Cardiac fibroblast (primary cell): ENCODE measurements at regions not wholly inside any gene's neighbourhood (a gene's known extent, or its start where the extent isn't known, plus 50 kb on each side); places are given as distances from the start of the nearest gene placed in this dataset.

Experiments
- DNase-seq, 2 donors: peaks; one replicate each; pipeline versions ENCODE4 v3.0.0 to v3.0.0-alpha.2; 2010; ENCODE audit warnings: low read depth in 2 of 2
- H3K4me3 ChIP-seq, 2 donors: replicated peaks in 1 of 2; 1 replicate in 1 of 2; 2 replicates in 1 of 2; pipeline ENCODE4 v1.5.1; 2011; ENCODE audit warnings: low read depth in 2 of 2, low read length in 2 of 2, mild to moderate bottlenecking in 2 of 2, moderate library complexity in 1 of 2
- CTCF ChIP-seq: IDR thresholded peaks from one replicate; pipeline ENCODE4 v1.5.1; 2011; ENCODE audit warnings: low read depth, mild to moderate bottlenecking, low read length, inconsistent platforms

GRCh38 chr1:189983166-189983890 lies 494.3 kb downstream of the BRINP3 start:
- no peak for TF ChIP-seq CTCF
- no peak for DNase-seq
- H3K4me3 ChIP-seq, result no peak overlapping the region

GRCh38 chr1:189986516-189986915 lies 491.1 kb downstream of the BRINP3 start:
- no peak for TF ChIP-seq CTCF
- no peak overlapping the region for H3K4me3 ChIP-seq
- DNase-seq, result no peak

- TF ChIP-seq CTCF, result no peak
- DNase-seq, result no peak
Observed at GRCh38 chr1:189987509-189987908, 490.2 kb downstream of the BRINP3 start.

GRCh38 chr1:189992856-189993255 lies 484.8 kb downstream of the BRINP3 start:
- H3K4me3 ChIP-seq, result no peak overlapping the region
- no peak for TF ChIP-seq CTCF
- DNase-seq, result no peak

More at GRCh38 chr1:189987509-189987908, 490.2 kb downstream of the BRINP3 start:
- no peak overlapping the region for H3K4me3 ChIP-seq

GRCh38 chr1:190000365-190000872 lies 477.2 kb downstream of the BRINP3 start:
- no peak for TF ChIP-seq CTCF
- no peak for DNase-seq
- no peak overlapping the region for H3K4me3 ChIP-seq

GRCh38 chr1:190001187-190001586 lies 476.5 kb downstream of the BRINP3 start:
- DNase-seq, result peak in 1 of 2 donors; percentile 3
- TF ChIP-seq CTCF, result no peak
- no peak overlapping the region for H3K4me3 ChIP-seq
